ENCODE measurements at regions not wholly inside any gene's neighbourhood (a gene's known extent, or its start where the extent isn't known, plus 50 kb on each side); places are given as distances from the start of the nearest gene placed in this dataset.

GRCh38 chr6:163916315-163917081 is 502.0 kb downstream of the QKI start:
- no peak for TF ChIP-seq REST (IDR thresholded peaks at IDR 0.05; ENCODE audit: insufficient read depth in 1 of 2, low read depth in 2 of 2, low read length in 2 of 2)

GRCh38 chr6:163915131-163915530 is 500.6 kb downstream of the QKI start:
- TF ChIP-seq FOXP2 (optimal IDR thresholded peaks at IDR 0.05; ENCODE audit: borderline replicate concordance, extremely low read depth, extremely low read length, insufficient read depth) (no peak), POLR2AphosphoS5 (IDR thresholded peaks at IDR 0.05; ENCODE audit: low read depth, low read length) (no peak), TAF1 (IDR thresholded peaks at IDR 0.05; ENCODE audit: borderline replicate concordance, insufficient read depth, low read length) (no peak), REST (IDR thresholded peaks at IDR 0.05; ENCODE audit: insufficient read depth in 1 of 2, low read depth in 2 of 2, low read length in 2 of 2) (no peak), SIN3A (IDR thresholded peaks at IDR 0.05; ENCODE audit: borderline replicate concordance, insufficient read depth, low read length) (no peak)

- TF ChIP-seq POLR2AphosphoS5 (IDR thresholded peaks at IDR 0.05; ENCODE audit: low read depth, low read length) (no peak), TAF1 (IDR thresholded peaks at IDR 0.05; ENCODE audit: borderline replicate concordance, insufficient read depth, low read length) (no peak), SIN3A (IDR thresholded peaks at IDR 0.05; ENCODE audit: borderline replicate concordance, insufficient read depth, low read length) (no peak), REST (IDR thresholded peaks at IDR 0.05; ENCODE audit: insufficient read depth in 1 of 2, low read depth in 2 of 2, low read length in 2 of 2) (no peak), FOXP2 (optimal IDR thresholded peaks at IDR 0.05; ENCODE audit: borderline replicate concordance, extremely low read depth, extremely low read length, insufficient read depth) (no peak)
Observed at GRCh38 chr6:163913045-163913444, 498.5 kb downstream of the QKI start.

- TF ChIP-seq FOXP2 (optimal IDR thresholded peaks at IDR 0.05; ENCODE audit: borderline replicate concordance, extremely low read depth, extremely low read length, insufficient read depth) (no peak), TAF1 (IDR thresholded peaks at IDR 0.05; ENCODE audit: borderline replicate concordance, insufficient read depth, low read length) (no peak), SIN3A (IDR thresholded peaks at IDR 0.05; ENCODE audit: borderline replicate concordance, insufficient read depth, low read length) (no peak), REST (IDR thresholded peaks at IDR 0.05; ENCODE audit: insufficient read depth in 1 of 2, low read depth in 2 of 2, low read length in 2 of 2) (no peak), POLR2AphosphoS5 (IDR thresholded peaks at IDR 0.05; ENCODE audit: low read depth, low read length) (no peak)
Observed at GRCh38 chr6:163906006-163906710, 491.6 kb downstream of the QKI start.
